GM18499 (cell line): ENCODE measurements at regions not wholly inside any gene's neighbourhood (a gene's known extent, or its start where the extent isn't known, plus 50 kb on each side); places are given as distances from the start of the nearest gene placed in this dataset.

Experiments used
- ATAC-seq: cut with Tn5 transposase; IDR thresholded peaks from one replicate; pipeline ENCODE4 v1.9.1; 2021; ENCODE audit warnings: moderate number of reproducible peaks; ENCODE audit not compliant: insufficient read depth, unreplicated experiment

GRCh38 chr4:173862754-173863153 is 332.7 kb upstream of the HAND2 start:
- ATAC-seq: no peak

- ATAC-seq: no peak
Measured at GRCh38 chr4:173860094-173860493, 330.1 kb upstream of the HAND2 start.

DNA sequence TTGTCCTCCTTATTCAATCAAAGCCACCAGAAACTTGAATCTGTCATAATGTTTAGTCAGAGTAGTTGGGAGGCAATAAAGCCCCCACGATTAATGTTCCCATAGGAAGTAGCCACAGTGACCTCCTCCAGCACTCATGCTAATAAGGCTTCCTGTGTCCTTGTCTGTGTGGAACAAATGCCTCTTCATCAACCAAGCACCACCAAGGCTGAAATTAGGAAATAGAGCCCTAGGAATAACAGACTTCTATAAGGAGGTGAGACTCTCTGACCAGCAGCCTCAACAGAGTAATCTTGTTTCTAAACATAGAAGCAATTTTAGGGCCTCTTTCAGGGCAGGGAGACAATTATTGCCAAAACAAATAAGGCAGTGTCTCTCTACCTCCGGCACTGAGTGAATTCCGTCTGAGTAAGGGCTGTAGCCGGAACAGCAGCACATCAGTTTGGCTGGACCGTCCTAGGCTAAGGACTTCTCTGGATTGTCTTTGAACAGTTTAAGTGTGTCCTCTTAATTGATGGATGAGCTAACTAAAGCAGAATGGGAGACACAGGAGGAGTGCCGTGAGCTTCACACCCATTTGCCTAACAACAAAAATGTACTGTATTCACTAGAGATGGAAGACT is 329.2 kb upstream of the HAND2 start:
- ATAC-seq: no peak

- ATAC-seq: no peak
Measured at GRCh38 chr4:173858471-173858870, 328.4 kb upstream of the HAND2 start.

DNA sequence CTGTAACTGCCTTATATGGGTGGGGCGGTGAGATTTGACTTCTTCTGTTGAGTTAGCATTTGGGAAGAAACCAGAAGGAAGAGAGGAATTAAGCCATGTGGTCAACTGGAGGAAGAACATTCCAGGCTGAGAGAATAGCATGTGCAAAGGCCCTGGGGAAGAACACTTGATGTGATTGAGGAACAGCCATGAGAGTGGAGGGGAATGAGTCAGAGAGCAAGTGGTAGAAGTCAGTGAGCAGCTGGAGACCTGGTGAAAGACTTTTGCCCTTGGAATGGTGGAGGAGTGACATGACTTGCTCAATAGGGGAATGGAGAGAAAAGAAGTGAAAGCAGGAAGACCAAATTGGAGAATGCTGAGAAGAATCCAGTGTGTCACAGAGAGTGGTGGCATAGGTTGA is 327.8 kb upstream of the HAND2 start:
- no peak for ATAC-seq

GRCh38 chr4:173855015-173855414 is 325.0 kb upstream of the HAND2 start:
- no peak for ATAC-seq

GRCh38 chr4:173852775-173853174 is 322.7 kb upstream of the HAND2 start:
- no peak for ATAC-seq

GRCh38 chr4:173845580-173845979 is 315.6 kb upstream of the HAND2 start:
- no peak for ATAC-seq

GRCh38 chr4:173839865-173840264 is 309.8 kb upstream of the HAND2 start:
- no peak for ATAC-seq

GRCh38 chr4:173837517-173837916 is 307.5 kb upstream of the HAND2 start:
- no peak for ATAC-seq

GRCh38 chr4:173835903-173836302 is 305.9 kb upstream of the HAND2 start:
- no peak for ATAC-seq

GRCh38 chr4:173834151-173834550 is 304.1 kb upstream of the HAND2 start:
- ATAC-seq: no peak

DNA sequence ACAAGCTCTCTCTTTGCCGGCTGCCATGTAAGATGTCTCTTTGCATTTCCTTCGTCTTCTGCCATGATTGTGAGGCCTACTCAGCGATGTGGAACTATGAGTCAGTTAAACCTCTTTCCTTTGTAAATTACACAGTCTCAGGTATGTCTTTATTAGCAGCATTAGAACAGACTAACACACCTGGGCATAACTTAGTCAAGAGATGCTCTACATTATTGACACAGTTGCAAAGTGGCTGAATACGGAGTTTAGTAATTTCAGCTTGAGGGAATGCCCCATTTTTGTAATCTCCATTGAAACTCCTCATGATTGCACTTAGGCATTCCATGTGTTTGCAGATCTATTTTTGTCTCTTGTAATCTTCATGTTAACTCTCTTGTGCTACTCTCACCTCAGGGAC is 299.5 kb upstream of the HAND2 start:
- no peak for ATAC-seq

DNA sequence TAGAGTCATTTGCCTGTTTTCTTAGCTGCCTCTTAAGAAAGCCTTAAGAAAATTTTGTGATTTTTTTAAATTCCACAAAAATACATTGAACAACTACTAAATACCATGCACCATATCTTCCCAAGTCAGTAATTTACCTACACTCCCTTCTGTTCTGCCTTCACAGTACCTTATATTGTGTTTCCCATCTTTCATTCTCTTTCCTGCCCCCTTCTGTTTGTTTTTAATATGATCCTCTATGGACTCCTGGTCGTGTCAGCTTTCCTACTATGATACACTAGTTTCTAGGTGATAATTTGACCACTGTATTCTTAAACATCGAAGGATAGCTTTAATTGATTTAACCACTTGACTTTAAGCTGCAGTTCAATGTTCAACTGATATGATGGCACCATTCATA is 297.7 kb upstream of the HAND2 start:
- ATAC-seq: no peak

- ATAC-seq: no peak
Measured at GRCh38 chr4:173821876-173822275, 291.8 kb upstream of the HAND2 start.

- no peak for ATAC-seq
Measured at GRCh38 chr4:173821036-173821435, 291.0 kb upstream of the HAND2 start.

DNA sequence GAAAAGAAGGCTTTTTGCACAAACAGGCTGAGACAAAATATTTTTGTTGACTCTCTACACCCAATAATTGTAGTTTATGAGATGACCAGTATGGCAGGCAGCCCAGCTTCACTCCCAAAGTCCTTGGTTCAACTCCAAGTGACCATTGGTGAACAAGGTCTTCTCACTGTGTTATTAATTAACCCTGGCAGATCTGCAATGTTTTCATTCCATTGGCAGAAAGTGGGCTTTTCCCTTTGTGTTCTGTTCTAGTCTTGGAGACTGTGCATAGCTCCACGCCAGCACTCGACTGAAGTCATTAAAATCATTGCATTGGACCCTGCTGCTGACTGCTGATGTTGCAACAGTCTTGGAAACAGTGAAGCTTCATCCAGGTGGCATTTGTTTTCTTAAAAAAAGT is 277.3 kb upstream of the HAND2 start:
- no peak for ATAC-seq

- no peak for ATAC-seq
Measured at GRCh38 chr4:173805884-173806283, 275.9 kb upstream of the HAND2 start.

DNA sequence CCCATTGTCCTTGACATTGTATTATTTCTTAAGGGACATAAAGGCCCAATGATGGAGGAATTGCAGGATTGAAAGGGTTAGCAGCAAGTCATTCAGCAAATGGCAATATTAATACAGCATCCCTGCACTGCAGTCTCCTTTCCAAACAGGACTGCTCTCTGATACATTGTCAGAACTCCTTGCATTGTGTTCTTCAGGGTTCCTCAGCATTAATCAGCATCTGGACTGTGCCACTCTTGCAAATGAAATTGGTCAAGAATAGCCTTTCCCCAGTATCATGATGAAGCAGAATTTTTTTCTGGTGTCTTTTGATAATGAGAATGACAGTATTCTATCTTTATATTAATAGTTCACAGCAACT is 272.6 kb upstream of the HAND2 start:
- no peak for ATAC-seq

- ATAC-seq: no peak
Measured at GRCh38 chr4:173801876-173802661, 272.0 kb upstream of the HAND2 start.

DNA sequence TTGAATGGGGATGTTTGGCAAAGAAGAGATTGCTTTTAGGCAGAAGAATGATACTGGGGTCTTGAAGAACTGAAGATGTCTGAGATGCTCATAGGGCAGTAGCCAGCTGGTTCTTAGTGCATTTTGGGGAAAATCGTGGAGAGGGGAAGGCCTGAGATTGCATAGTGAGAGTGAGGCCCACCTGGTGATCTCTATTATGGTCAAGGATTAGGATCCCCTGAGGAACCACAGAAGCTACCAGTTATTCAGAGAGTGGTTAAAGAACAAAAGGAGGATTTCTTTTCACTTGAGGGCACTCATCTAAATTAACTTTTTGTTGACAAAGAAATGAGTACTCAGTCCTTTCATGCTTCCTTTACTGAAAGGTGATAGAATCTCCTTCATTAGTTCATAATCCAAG is 271.3 kb upstream of the HAND2 start:
- ATAC-seq: no peak

GRCh38 chr4:173797296-173797695 is 267.3 kb upstream of the HAND2 start:
- ATAC-seq: no peak
